SH-SY5Y (cell line): ENCODE measurements at regions not wholly inside any gene's neighbourhood (a gene's known extent, or its start where the extent isn't known, plus 50 kb on each side); places are given as distances from the start of the nearest gene placed in this dataset.

Experiments
- GATA2 ChIP-seq: IDR thresholded peaks from 2 replicates; pipeline ENCODE4 v1.6.1; 2011; ENCODE audit warnings: mild to moderate bottlenecking, low read depth, low read length
- GATA3 ChIP-seq: IDR thresholded peaks from 2 replicates; pipeline ENCODE4 v1.6.1; 2011; ENCODE audit warnings: low read depth, mild to moderate bottlenecking, low read length, moderate library complexity

DNA sequence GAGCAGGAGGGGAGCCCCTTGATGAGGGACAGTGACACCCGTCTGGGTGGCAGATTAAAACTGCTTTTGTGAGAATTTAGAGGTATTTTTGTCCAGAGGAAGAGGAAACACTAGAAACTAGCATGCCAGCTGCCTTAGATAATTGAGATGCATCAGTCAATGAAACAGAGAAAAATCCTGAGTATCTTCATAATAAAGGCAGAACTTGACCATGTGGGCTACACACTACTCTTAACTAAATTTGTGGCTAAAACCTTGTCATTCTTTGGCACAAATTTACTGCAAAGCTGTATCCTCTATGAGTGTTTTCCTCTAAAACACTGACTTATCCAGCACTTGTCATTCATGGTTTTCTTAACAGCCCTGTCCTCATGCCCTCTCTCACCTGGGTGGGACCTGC lies 259.7 kb upstream of the TPM1 start:
- TF ChIP-seq GATA2, result no peak
- no peak for TF ChIP-seq GATA3
